Hematopoietic multipotent progenitor cell treated with erythropoietin and hydrocortisone succinate and interleukin-3 and kit ligand, for 6 days (in vitro differentiated cells): ENCODE measurements at regions not wholly inside any gene's neighbourhood (a gene's known extent, or its start where the extent isn't known, plus 50 kb on each side); places are given as distances from the start of the nearest gene placed in this dataset.
"Not testable (repeated sequence)": the region's sequence is repeated elsewhere in the genome, so short reads cannot be mapped to it uniquely, and the experiment has no call there.

ENCODE experiments used
- DNase-seq: peaks from one replicate; pipeline ENCODE4 v3.0.0-alpha.2; 2015

- DNase-seq: no peak
Observed at GRCh38 chr3:184479426-184480126, 82.0 kb upstream of the EPHB3 start.

- no peak for DNase-seq
Observed at GRCh38 chr3:184480831-184481230, 80.8 kb upstream of the EPHB3 start.

GRCh38 chr3:184481984-184482671 lies 79.5 kb upstream of the EPHB3 start:
- peak; percentile 42 for DNase-seq

- DNase-seq: no peak
Observed at GRCh38 chr3:184485241-184485640, 76.3 kb upstream of the EPHB3 start.

GRCh38 chr3:184485906-184486305 lies 75.7 kb upstream of the EPHB3 start:
- no peak for DNase-seq

GRCh38 chr3:184486614-184487013 lies 75.0 kb upstream of the EPHB3 start:
- DNase-seq: peak; percentile 42

GRCh38 chr3:184488577-184488976 lies 73.0 kb upstream of the EPHB3 start:
- DNase-seq: no peak

- DNase-seq: peak; percentile 86
Observed at GRCh38 chr3:184489268-184489841, 72.2 kb upstream of the EPHB3 start.

- DNase-seq: no peak
Observed at GRCh38 chr3:184491011-184491576, 70.5 kb upstream of the EPHB3 start.

GRCh38 chr3:184491867-184492615 lies 69.5 kb upstream of the EPHB3 start:
- DNase-seq: peak; percentile 72

GRCh38 chr3:184496933-184497332 lies 64.7 kb upstream of the EPHB3 start:
- no peak for DNase-seq

GRCh38 chr3:184497804-184498203 lies 63.8 kb upstream of the EPHB3 start:
- no peak for DNase-seq

- DNase-seq: peak; percentile 33
Observed at GRCh38 chr3:184498986-184499606, 62.5 kb upstream of the EPHB3 start.

GRCh38 chr3:184500344-184500923 lies 61.2 kb upstream of the EPHB3 start:
- no peak for DNase-seq

- DNase-seq: no peak
Observed at GRCh38 chr3:184502123-184502667, 59.4 kb upstream of the EPHB3 start.

- DNase-seq: not testable (repeated sequence)
Observed at GRCh38 chr3:184502841-184503240, 58.7 kb upstream of the EPHB3 start.

GRCh38 chr3:184503647-184504046 lies 57.9 kb upstream of the EPHB3 start:
- DNase-seq: peak; percentile 26

GRCh38 chr3:184505076-184505878 lies 56.3 kb upstream of the EPHB3 start:
- DNase-seq: no peak

- no peak for DNase-seq
Observed at GRCh38 chr3:184506561-184506991, 55.0 kb upstream of the EPHB3 start.

GRCh38 chr3:184508938-184509337 lies 52.6 kb upstream of the EPHB3 start:
- DNase-seq: no peak

GRCh38 chr3:184511741-184512140 lies 49.8 kb upstream of the EPHB3 start:
- DNase-seq: no peak
